Testis (tissue), 2 donors: ENCODE measurements at regions not wholly inside any gene's neighbourhood (a gene's known extent, or its start where the extent isn't known, plus 50 kb on each side); places are given as distances from the start of the nearest gene placed in this dataset.

Source experiments
- DNase-seq: peaks from one replicate; pipeline ENCODE4 v3.0.0-alpha.2; 2019
- H3K27ac ChIP-seq, 2 donors: fragments of 200-600 bp; sonication (generic); one replicate each; pipeline ENCODE4 v1.5.1; 2019
- H3K27me3 ChIP-seq: fragments of 200-600 bp; sonication (generic); one replicate; pipeline ENCODE4 v1.5.1; 2019
- H3K36me3 ChIP-seq: fragments of 200-600 bp; sonication (generic); one replicate; pipeline ENCODE4 v1.5.1; 2017; ENCODE audit warnings: low read depth; ENCODE audit errors: missing control alignments
- H3K4me1 ChIP-seq: fragments of 200-600 bp; sonication (generic); one replicate; pipeline ENCODE4 v1.5.1; 2019
- H3K4me3 ChIP-seq, 2 donors: fragments of 200-600 bp; sonication (generic); one replicate each; pipeline ENCODE4 v1.5.1; 2017 to 2019
- H3K9me3 ChIP-seq: fragments of 200-600 bp; sonication (generic); one replicate; pipeline ENCODE4 v1.5.1; 2017
- POLR2A ChIP-seq: fragments of 450-650 bp; IDR thresholded peaks from one replicate; pipeline ENCODE4 v1.6.1; 2017; ENCODE audit warnings: antibody characterized with exemption, mild to moderate bottlenecking, moderate library complexity
- WGBS, 2 donors: methylation state at CpG; one replicate each; pipeline ENCODE4 v1.1.5; 2018; 5-methylcytosine and 5-hydroxymethylcytosine counted together
- intact Hi-C: fragments of 100-400 bp; cut with DNase I; formaldehyde crosslinking; loops from one replicate; pipeline ENCODE4 v1.15.1; 2023; ENCODE audit warnings: low total_unique reads
- TF ChIP-seq, protein P1 (sequence below), 3 experiments: fragments of 450-650 bp in 2 of 3; fragments of 200-600 bp in 1 of 3; sonication (generic) in 1 of 3; IDR thresholded peaks; one replicate each; pipeline ENCODE4 v1.5.1; 2016 to 2019; ENCODE audit warnings: antibody characterized with exemption in 3 of 3, mild to moderate bottlenecking in 2 of 3, moderate library complexity in 1 of 3

DNA sequence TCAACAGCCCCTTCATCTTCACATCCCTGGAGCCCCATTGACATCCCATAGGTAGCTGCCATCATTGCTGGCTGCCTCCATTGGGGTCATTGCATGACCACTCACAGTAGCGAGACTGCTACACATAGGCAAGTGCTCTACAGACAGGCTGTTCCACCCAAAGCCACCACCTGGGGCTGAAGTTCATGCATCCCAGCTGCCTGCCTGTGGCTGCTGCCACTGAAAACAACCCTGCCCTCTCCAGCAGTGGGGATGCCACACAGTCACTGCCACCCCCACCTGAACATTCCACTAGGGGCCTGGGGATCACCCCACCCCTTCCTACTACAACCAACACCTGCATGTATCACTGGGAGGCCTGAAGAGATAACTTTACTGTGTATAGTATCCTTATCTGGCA is 59.5 kb upstream of the CTAGE1 start:
- WGBS, 2 donors: 100% methylated on average over 1 of the region's 1 CpG; no CpG with 5 or more reads in 1 of the 2 donors

DNA sequence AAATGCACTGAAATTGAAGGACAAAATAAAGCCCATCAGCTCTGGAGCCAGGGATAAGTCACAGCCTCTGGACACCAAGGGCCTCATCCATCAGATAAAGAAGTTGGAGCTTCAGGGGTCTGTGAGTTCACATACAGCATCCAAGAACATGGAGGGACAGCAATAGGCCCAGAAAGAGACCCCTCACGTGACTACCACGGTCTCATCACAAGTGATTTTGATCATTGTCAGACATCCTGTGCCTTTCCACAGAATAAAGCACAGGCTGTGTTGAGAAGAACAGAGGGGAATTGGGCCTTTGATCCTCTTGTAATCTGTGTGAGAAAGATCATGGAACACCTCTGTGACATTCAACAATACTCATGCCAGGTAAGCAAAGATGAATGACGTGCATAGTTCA is 65.2 kb upstream of the CTAGE1 start:
- Histone ChIP-seq H3K36me3 (no peaks in the 10 kb centered on the region), H3K27ac (no peak overlapping the region), H3K4me1 (peaks cover under 1% of the 10 kb centered on the region), H3K27me3 (no peaks in the 10 kb centered on the region), H3K9me3 (no peaks in the 10 kb centered on the region), H3K4me3 (no peak overlapping the region)
- TF ChIP-seq POLR2A: no peak
- TF ChIP-seq, protein P1, sequence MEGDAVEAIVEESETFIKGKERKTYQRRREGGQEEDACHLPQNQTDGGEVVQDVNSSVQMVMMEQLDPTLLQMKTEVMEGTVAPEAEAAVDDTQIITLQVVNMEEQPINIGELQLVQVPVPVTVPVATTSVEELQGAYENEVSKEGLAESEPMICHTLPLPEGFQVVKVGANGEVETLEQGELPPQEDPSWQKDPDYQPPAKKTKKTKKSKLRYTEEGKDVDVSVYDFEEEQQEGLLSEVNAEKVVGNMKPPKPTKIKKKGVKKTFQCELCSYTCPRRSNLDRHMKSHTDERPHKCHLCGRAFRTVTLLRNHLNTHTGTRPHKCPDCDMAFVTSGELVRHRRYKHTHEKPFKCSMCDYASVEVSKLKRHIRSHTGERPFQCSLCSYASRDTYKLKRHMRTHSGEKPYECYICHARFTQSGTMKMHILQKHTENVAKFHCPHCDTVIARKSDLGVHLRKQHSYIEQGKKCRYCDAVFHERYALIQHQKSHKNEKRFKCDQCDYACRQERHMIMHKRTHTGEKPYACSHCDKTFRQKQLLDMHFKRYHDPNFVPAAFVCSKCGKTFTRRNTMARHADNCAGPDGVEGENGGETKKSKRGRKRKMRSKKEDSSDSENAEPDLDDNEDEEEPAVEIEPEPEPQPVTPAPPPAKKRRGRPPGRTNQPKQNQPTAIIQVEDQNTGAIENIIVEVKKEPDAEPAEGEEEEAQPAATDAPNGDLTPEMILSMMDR (IDR thresholded peaks at IDR 0.05): no peak
- WGBS, 2 donors: 84 to 95% methylated on average over 3 of the region's 3 CpGs
- intact Hi-C loops: no loop called here
- no peak for DNase-seq

More for the DNA sequence above, 59.5 kb upstream of the CTAGE1 start:
- H3K36me3 ChIP-seq: no peaks in the 10 kb centered on the region
- H3K4me3 ChIP-seq: no peak overlapping the region
- H3K27me3 ChIP-seq: no peaks in the 10 kb centered on the region
- H3K4me1 ChIP-seq: no peaks in the 10 kb centered on the region
- H3K9me3 ChIP-seq: no peaks in the 10 kb centered on the region
- no peak for DNase-seq
- TF ChIP-seq, protein P1 (IDR thresholded peaks at IDR 0.05): no peak
- no peak for TF ChIP-seq POLR2A
- H3K27ac ChIP-seq: no peak overlapping the region
- intact Hi-C loops: no loop called here

DNA sequence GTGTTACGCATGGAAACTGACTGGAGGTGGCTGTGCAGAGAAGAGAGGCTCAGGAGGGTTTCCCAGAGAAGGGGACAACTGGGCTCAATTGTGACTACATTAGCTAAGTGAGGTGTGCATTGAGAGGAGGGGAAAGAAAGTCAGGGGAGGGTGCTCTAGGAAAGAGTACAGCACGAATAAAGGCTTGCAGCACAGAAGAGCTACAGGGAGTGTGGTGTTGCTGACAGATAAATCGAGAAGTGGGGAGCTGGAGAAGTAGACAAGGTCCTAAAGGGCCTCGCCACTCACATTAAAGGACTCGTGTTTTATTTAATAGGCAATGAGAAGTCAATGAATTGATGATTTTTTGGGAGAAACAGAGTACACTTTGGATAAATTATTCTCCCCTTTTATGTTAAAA is 65.7 kb upstream of the CTAGE1 start:
- no peak overlapping the region for H3K4me3 ChIP-seq
- DNase-seq: no peak
- H3K4me1 ChIP-seq: peaks cover 3% of the 10 kb centered on the region
- no peak for TF ChIP-seq POLR2A
- TF ChIP-seq, protein P1 (IDR thresholded peaks at IDR 0.05): no peak
- no peaks in the 10 kb centered on the region for H3K27me3 ChIP-seq
- no peak overlapping the region for H3K27ac ChIP-seq
- intact Hi-C loops: no loop called here
- no peaks in the 10 kb centered on the region for H3K9me3 ChIP-seq
- WGBS, 2 donors: 87 to 88% methylated on average over 5 of the region's 5 CpGs
- H3K36me3 ChIP-seq: no peaks in the 10 kb centered on the region

DNA sequence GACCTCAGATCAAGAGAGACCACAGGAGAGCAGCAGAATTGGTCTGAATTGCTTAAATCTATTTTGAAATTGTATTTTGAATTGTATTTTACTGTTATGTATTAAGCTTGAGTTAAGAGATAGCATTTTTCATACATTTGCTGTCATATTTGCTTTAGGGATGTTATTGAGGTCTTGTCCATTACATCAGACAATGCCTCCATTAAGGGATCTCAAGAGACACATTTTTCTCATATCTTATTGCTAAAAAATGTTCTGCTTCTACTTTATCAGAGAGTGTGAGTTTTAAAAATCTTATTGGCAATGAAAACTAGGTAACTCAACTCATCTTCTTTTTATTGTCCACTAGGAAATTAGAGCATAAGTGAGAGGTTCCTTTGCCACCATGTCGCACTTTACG is 66.8 kb upstream of the CTAGE1 start:
- Histone ChIP-seq H3K4me1 (peaks cover 3% of the 10 kb centered on the region), H3K27me3 (no peaks in the 10 kb centered on the region), H3K36me3 (no peaks in the 10 kb centered on the region), H3K9me3 (no peaks in the 10 kb centered on the region), H3K4me3 (no peak overlapping the region), H3K27ac (no peak overlapping the region)
- intact Hi-C loops: no loop called here
- DNase-seq: no peak
- 96 to 99% methylated on average over 2 of the region's 2 CpGs for WGBS, 2 donors
- TF ChIP-seq, protein P1 (IDR thresholded peaks at IDR 0.05): no peak
- no peak for TF ChIP-seq POLR2A

DNA sequence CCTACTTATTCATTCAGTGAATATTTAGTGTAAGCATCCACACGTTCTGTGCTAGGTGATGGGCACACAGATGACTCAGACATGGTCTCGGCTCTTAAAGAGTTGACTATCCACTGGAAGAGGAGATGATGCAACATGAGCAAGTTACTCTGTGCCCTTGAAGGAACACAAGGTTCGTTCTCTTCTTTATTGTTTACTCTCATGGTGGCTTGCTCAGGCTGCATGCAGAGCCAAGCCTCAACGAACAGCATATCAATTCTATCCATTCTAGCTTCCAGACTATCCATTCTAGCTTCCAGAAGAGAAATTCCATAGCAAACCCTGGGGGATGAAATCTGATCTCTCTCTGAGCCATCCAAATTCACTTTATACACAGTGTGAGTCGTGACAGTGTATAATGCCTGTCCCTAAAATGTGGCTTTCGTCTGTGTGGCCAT is 68.1 kb upstream of the CTAGE1 start:
- H3K9me3 ChIP-seq: no peaks in the 10 kb centered on the region
- peaks cover 3% of the 10 kb centered on the region for H3K4me1 ChIP-seq
- TF ChIP-seq, protein P1 (IDR thresholded peaks at IDR 0.05): no peak
- no peak for TF ChIP-seq POLR2A
- H3K27me3 ChIP-seq: no peaks in the 10 kb centered on the region
- no peaks in the 10 kb centered on the region for H3K36me3 ChIP-seq
- no peak overlapping the region for H3K4me3 ChIP-seq
- no peak overlapping the region for H3K27ac ChIP-seq
- DNase-seq: no peak
- 55 to 69% methylated on average over 6 of the region's 6 CpGs for WGBS, 2 donors
- intact Hi-C loops: no loop called here
